ENCODE measurements at regions not wholly inside any gene's neighbourhood (a gene's known extent, or its start where the extent isn't known, plus 50 kb on each side); places are given as distances from the start of the nearest gene placed in this dataset.

DNA sequence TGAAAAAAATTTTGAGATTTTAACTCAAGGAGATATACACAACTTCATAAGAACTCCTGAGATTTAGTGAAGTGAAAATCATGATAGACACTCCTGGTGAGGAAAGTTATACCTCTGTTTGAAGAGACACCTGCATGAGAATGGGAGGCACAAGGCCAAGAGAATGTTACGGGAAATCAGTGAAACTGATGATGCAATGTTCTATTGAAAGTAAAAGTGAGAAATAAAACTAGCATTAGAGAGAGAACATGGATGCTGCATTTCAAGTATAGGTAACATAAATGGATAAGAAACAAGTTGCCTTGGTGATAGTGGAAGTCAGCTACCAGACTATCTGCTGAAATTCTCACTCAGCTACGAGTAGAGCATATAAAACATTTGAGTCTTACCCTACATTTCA lies 562.1 kb upstream of the FANCL start:
- ChIA-PET POLR2A (ENCODE audit: unreplicated experiment) (no interaction called here), CTCF (no interaction called here)
- H4K20me1 ChIP-seq (ENCODE audit: insufficient read depth), result no peaks in the 10 kb centered on the region
- H3K27me3 ChIP-seq (ENCODE audit: insufficient read depth, low read depth), result 0 out of 2 replicates have a peak, but pooled peaks cover 4% of the 10 kb centered on the region
- no peak for TF ChIP-seq EZH2 (IDR thresholded peaks at IDR 0.05; ENCODE audit: low read depth)
- TF ChIP-seq, protein P1, sequence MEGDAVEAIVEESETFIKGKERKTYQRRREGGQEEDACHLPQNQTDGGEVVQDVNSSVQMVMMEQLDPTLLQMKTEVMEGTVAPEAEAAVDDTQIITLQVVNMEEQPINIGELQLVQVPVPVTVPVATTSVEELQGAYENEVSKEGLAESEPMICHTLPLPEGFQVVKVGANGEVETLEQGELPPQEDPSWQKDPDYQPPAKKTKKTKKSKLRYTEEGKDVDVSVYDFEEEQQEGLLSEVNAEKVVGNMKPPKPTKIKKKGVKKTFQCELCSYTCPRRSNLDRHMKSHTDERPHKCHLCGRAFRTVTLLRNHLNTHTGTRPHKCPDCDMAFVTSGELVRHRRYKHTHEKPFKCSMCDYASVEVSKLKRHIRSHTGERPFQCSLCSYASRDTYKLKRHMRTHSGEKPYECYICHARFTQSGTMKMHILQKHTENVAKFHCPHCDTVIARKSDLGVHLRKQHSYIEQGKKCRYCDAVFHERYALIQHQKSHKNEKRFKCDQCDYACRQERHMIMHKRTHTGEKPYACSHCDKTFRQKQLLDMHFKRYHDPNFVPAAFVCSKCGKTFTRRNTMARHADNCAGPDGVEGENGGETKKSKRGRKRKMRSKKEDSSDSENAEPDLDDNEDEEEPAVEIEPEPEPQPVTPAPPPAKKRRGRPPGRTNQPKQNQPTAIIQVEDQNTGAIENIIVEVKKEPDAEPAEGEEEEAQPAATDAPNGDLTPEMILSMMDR (conservative IDR thresholded peaks at IDR 0.05), result no peak
- no peak overlapping the region for H3K4me2 ChIP-seq
- BruUV-seq (replicated peaks), result no TSS peak
- no peaks in the 10 kb centered on the region for H3F3A ChIP-seq (ENCODE audit: insufficient read depth, low read depth)
- H3K9me3 ChIP-seq (ENCODE audit: insufficient read depth, low read depth), result no peaks in the 10 kb centered on the region
- H2AFZ ChIP-seq, result no peak overlapping the region
- H3K79me2 ChIP-seq (ENCODE audit: low read depth), result no peaks in the 10 kb centered on the region
- H3K36me3 ChIP-seq (ENCODE audit: low read depth), result no peaks in the 10 kb centered on the region
- no peaks in the 10 kb centered on the region for H3K9me2 ChIP-seq (ENCODE audit: insufficient read depth)
- no peak overlapping the region for H3K4me3 ChIP-seq
- intact Hi-C loops (cut with micrococcal nuclease; ENCODE audit: unreplicated experiment), result no loop called here
- DNase-seq, result no peak
- no peak overlapping the region for H3K27ac ChIP-seq
- no peaks in the 10 kb centered on the region for H3K4me1 ChIP-seq (replicated peaks; ENCODE audit: insufficient read depth)

DNA sequence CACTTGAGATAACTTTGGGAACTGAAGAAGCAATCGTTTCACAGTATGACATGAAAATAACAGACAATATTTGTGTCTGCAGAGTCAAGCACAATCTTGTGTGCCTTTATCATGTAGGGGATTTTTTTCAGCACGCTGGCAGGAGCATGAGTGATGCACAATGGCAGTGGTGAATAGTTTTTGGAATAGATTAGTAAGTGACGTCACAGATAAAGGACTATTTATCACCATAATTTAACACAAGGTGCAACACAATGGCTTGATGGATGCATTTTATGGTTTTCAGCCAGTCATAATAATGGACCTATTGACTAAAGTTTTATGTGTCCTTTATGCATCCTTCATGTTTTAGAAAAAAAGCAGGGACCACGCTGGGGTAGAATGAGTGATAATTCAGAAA lies 559.8 kb upstream of the FANCL start:
- intact Hi-C loops (cut with micrococcal nuclease; ENCODE audit: unreplicated experiment), result no loop called here
- CTCF ChIA-PET, result no interaction called here
- Histone ChIP-seq H3K27ac (no peak overlapping the region), H3F3A (ENCODE audit: insufficient read depth, low read depth) (no peaks in the 10 kb centered on the region), H3K9me2 (ENCODE audit: insufficient read depth) (no peaks in the 10 kb centered on the region), H3K4me2 (no peak overlapping the region), H3K4me1 (replicated peaks; ENCODE audit: insufficient read depth) (no peaks in the 10 kb centered on the region), H3K9me3 (ENCODE audit: insufficient read depth, low read depth) (no peaks in the 10 kb centered on the region), H3K79me2 (ENCODE audit: low read depth) (no peaks in the 10 kb centered on the region), H3K36me3 (ENCODE audit: low read depth) (no peaks in the 10 kb centered on the region), H4K20me1 (ENCODE audit: insufficient read depth) (no peaks in the 10 kb centered on the region), H3K4me3 (no peak overlapping the region), H3K27me3 (ENCODE audit: insufficient read depth, low read depth) (0 out of 2 replicates have a peak, but pooled peaks cover 4% of the 10 kb centered on the region), H2AFZ (no peak overlapping the region)
- BruUV-seq (replicated peaks), result no TSS peak
- no peak for DNase-seq
- TF ChIP-seq, protein P1 (conservative IDR thresholded peaks at IDR 0.05), result no peak
- POLR2A ChIA-PET (ENCODE audit: unreplicated experiment), result no interaction called here

DNA sequence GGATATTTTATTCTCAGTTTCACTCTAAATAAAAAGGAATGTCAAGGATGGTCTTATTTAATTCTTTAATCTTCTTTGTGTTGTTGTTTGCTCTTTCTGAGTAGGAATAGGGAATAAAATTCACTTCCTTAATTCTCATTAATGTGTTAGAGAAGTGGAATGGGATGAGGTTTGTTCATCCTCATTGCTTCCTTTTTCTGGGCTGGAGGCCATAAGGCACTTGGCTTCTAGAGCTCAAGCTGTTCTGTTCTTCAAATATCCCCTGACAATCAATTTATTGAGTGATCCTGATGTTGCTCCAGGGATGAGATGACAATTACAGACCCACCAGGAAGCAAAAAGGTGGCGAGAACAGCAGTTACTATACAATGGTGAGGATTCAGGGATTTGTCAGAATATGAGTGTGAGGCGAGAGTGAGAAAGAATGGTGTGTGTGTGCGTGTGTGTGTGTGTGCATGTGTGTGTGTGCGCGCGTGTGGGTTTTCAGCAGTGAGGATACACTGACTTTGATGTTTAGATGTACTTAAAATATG lies 557.6 kb upstream of the FANCL start:
- H3K4me1 ChIP-seq (replicated peaks; ENCODE audit: insufficient read depth), result no peaks in the 10 kb centered on the region
- CTCF ChIA-PET, result no interaction called here
- H3K27me3 ChIP-seq (ENCODE audit: insufficient read depth, low read depth), result 0 out of 2 replicates have a peak, but pooled peaks cover 4% of the 10 kb centered on the region
- H3K79me2 ChIP-seq (ENCODE audit: low read depth), result no peaks in the 10 kb centered on the region
- no peak overlapping the region for H3K4me3 ChIP-seq
- no peak overlapping the region for H2AFZ ChIP-seq
- intact Hi-C loops (cut with micrococcal nuclease; ENCODE audit: unreplicated experiment), result no loop called here
- H3K4me2 ChIP-seq, result no peak overlapping the region
- no peaks in the 10 kb centered on the region for H3K9me3 ChIP-seq (ENCODE audit: insufficient read depth, low read depth)
- no peaks in the 10 kb centered on the region for H3K9me2 ChIP-seq (ENCODE audit: insufficient read depth)
- H3F3A ChIP-seq (ENCODE audit: insufficient read depth, low read depth), result no peaks in the 10 kb centered on the region
- no TSS peak for BruUV-seq (replicated peaks)
- no peaks in the 10 kb centered on the region for H4K20me1 ChIP-seq (ENCODE audit: insufficient read depth)
- DNase-seq, result no peak
- no peaks in the 10 kb centered on the region for H3K36me3 ChIP-seq (ENCODE audit: low read depth)
- TF ChIP-seq EZH2 (IDR thresholded peaks at IDR 0.05; ENCODE audit: low read depth), result no peak
- TF ChIP-seq, protein P1 (conservative IDR thresholded peaks at IDR 0.05), result no peak
- H3K27ac ChIP-seq, result no peak overlapping the region
- POLR2A ChIA-PET (ENCODE audit: unreplicated experiment), result no interaction called here

Data from PC-9 (cell line).